Testis (tissue), 2 donors: ENCODE measurements at regions not wholly inside any gene's neighbourhood (a gene's known extent, or its start where the extent isn't known, plus 50 kb on each side); places are given as distances from the start of the nearest gene placed in this dataset.
"Not testable (repeated sequence)": the region's sequence is repeated elsewhere in the genome, so short reads cannot be mapped to it uniquely, and the experiment has no call there.

Experiments
- DNase-seq: peaks from one replicate; pipeline ENCODE4 v3.0.0-alpha.2; 2019
- H3K27ac ChIP-seq, 2 donors: fragments of 200-600 bp; sonication (generic); one replicate each; pipeline ENCODE4 v1.5.1; 2019
- H3K27me3 ChIP-seq: fragments of 200-600 bp; sonication (generic); one replicate; pipeline ENCODE4 v1.5.1; 2019
- H3K36me3 ChIP-seq: fragments of 200-600 bp; sonication (generic); one replicate; pipeline ENCODE4 v1.5.1; 2017; ENCODE audit warnings: low read depth; ENCODE audit errors: missing control alignments
- H3K4me1 ChIP-seq: fragments of 200-600 bp; sonication (generic); one replicate; pipeline ENCODE4 v1.5.1; 2019
- H3K4me3 ChIP-seq, 2 donors: fragments of 200-600 bp; sonication (generic); one replicate each; pipeline ENCODE4 v1.5.1; 2017 to 2019
- H3K9me3 ChIP-seq: fragments of 200-600 bp; sonication (generic); one replicate; pipeline ENCODE4 v1.5.1; 2017
- POLR2A ChIP-seq: fragments of 450-650 bp; IDR thresholded peaks from one replicate; pipeline ENCODE4 v1.6.1; 2017; ENCODE audit warnings: antibody characterized with exemption, mild to moderate bottlenecking, moderate library complexity
- WGBS, 2 donors: methylation state at CpG; one replicate each; pipeline ENCODE4 v1.1.5; 2018; 5-methylcytosine and 5-hydroxymethylcytosine counted together
- intact Hi-C: fragments of 100-400 bp; cut with DNase I; formaldehyde crosslinking; loops from one replicate; pipeline ENCODE4 v1.15.1; 2023; ENCODE audit warnings: low total_unique reads
- TF ChIP-seq, protein P1 (sequence below), 3 experiments: fragments of 450-650 bp in 2 of 3; fragments of 200-600 bp in 1 of 3; sonication (generic) in 1 of 3; IDR thresholded peaks; one replicate each; pipeline ENCODE4 v1.5.1; 2016 to 2019; ENCODE audit warnings: antibody characterized with exemption in 3 of 3, mild to moderate bottlenecking in 2 of 3, moderate library complexity in 1 of 3

DNA sequence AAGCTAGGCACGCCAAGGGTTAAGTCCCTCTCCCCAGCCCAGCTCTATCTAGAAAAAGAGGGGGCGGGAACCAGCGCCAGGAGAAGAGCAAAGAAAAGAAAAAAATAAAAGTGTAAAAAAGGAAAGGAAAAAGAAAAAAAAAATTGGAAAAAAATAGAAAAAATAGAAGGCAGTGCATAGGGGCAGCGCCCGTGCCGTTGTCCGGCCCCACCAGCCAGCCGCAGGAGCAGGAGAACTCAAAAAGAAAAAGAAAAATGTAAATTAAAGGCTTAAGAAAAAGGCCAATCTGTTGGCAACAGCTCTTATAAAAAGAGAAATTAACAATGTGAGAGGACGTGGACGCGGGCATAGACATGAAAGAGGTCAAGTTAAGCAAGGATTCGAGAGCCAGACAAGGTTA lies 105.4 kb upstream of the ZNF98 start:
- H3K4me3 ChIP-seq = no peak overlapping the region
- H3K27me3 ChIP-seq = no peaks in the 10 kb centered on the region

DNA sequence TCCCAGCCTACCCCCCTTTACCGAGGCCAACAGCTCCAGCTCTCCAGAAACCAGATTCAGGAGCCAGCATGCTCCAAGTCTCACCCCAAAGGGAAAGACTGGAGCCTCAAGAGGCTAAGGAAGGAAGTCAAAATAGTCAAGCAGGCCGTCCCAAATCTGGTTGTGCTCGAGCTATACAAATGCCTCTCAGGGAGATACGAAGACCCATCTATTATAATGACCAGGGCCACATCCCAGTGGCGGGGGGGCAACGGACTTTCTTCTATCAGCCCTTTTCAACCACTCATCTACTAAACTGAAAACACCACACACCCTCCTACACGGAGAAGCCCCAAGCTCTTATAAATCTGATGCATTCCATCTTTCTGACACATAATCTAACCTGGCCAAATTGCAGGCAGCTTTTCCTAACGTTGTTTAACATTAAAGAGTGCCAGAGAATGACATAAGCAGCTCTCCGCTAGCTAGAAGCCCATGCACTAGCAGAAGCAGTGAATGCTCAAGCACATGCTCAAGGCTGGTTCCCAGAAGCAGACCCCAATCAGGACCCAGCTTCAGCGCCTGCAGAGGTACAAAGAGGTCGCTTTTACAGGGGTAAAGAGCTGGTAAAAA lies 104.6 kb upstream of the ZNF98 start:
- Histone ChIP-seq H3K4me1 (no peaks in the 10 kb centered on the region), H3K9me3 (no peaks in the 10 kb centered on the region), H3K27ac (no peak overlapping the region), H3K4me3 (no peak overlapping the region), H3K36me3 (no peaks in the 10 kb centered on the region), H3K27me3 (no peaks in the 10 kb centered on the region)
- intact Hi-C loops = no loop called here
- TF ChIP-seq, protein P1, sequence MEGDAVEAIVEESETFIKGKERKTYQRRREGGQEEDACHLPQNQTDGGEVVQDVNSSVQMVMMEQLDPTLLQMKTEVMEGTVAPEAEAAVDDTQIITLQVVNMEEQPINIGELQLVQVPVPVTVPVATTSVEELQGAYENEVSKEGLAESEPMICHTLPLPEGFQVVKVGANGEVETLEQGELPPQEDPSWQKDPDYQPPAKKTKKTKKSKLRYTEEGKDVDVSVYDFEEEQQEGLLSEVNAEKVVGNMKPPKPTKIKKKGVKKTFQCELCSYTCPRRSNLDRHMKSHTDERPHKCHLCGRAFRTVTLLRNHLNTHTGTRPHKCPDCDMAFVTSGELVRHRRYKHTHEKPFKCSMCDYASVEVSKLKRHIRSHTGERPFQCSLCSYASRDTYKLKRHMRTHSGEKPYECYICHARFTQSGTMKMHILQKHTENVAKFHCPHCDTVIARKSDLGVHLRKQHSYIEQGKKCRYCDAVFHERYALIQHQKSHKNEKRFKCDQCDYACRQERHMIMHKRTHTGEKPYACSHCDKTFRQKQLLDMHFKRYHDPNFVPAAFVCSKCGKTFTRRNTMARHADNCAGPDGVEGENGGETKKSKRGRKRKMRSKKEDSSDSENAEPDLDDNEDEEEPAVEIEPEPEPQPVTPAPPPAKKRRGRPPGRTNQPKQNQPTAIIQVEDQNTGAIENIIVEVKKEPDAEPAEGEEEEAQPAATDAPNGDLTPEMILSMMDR (IDR thresholded peaks at IDR 0.05) = no peak
- no peak for TF ChIP-seq POLR2A
- WGBS, 2 donors = 18 to 44% methylated on average over 11 of the region's 11 CpGs
- DNase-seq = no peak

More for the DNA sequence above, 105.4 kb upstream of the ZNF98 start:
- Histone ChIP-seq H3K27ac (no peak overlapping the region), H3K9me3 (no peaks in the 10 kb centered on the region), H3K36me3 (no peaks in the 10 kb centered on the region), H3K4me1 (no peaks in the 10 kb centered on the region)
- intact Hi-C loops = no loop called here
- no peak for DNase-seq
- no peak for TF ChIP-seq POLR2A
- TF ChIP-seq, protein P1 (IDR thresholded peaks at IDR 0.05) = no peak
- 30 to 51% methylated on average over 12 of the region's 12 CpGs for WGBS, 2 donors

- Histone ChIP-seq H3K9me3 (no peaks in the 10 kb centered on the region), H3K27ac (no peak overlapping the region), H3K4me3 (no peak overlapping the region), H3K36me3 (no peaks in the 10 kb centered on the region), H3K4me1 (no peaks in the 10 kb centered on the region), H3K27me3 (no peaks in the 10 kb centered on the region)
- no peak for DNase-seq
- intact Hi-C loops = no loop called here
- 81 to 98% methylated on average over 4 of the region's 4 CpGs for WGBS, 2 donors
- no peak for TF ChIP-seq POLR2A
- TF ChIP-seq, protein P1 (IDR thresholded peaks at IDR 0.05) = no peak
Observed at GRCh38 chr19:22523940-22524339, 101.8 kb upstream of the ZNF98 start.

DNA sequence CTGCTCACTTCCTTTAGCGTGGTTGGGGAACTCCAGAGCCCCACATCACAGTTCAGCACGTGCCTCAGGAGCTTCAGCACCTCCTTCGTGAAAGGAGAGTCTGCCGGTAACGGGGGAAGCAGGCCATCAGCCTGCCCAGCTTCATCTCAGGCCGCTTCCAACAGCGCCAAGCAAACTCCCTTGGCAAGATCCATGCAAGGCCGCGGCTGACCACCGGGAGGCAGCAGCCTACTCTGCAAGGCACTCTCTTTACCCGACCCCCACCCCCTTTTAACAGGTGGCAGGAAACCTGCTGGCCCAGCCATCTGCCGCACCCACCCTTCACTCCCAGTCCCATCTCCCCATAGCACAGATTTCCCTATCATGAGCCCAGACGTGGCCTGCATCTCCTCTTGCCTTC lies 97.4 kb upstream of the ZNF98 start:
- 26 to 30% methylated on average over 13 of the region's 13 CpGs for WGBS, 2 donors
- intact Hi-C loops, H3K36me3 ChIP-seq, H3K4me1 ChIP-seq, H3K27ac ChIP-seq, H3K4me3 ChIP-seq, DNase-seq, H3K9me3 ChIP-seq, H3K27me3 ChIP-seq: not testable (repeated sequence)

GRCh38 chr19:22519152-22519551 lies 97.0 kb upstream of the ZNF98 start:
- no peak for DNase-seq
- Histone ChIP-seq H3K4me1 (no peaks in the 10 kb centered on the region), H3K4me3 (no peak overlapping the region), H3K9me3 (no peaks in the 10 kb centered on the region), H3K36me3 (no peaks in the 10 kb centered on the region), H3K27ac (no peak overlapping the region), H3K27me3 (no peaks in the 10 kb centered on the region)
- intact Hi-C loops = no loop called here
- 77% methylated on average over 14 of the region's 14 CpGs for WGBS, 2 donors
- TF ChIP-seq POLR2A = no peak
- TF ChIP-seq, protein P1 (IDR thresholded peaks at IDR 0.05) = no peak
